GM13977 (cell line): ENCODE measurements at regions not wholly inside any gene's neighbourhood (a gene's known extent, or its start where the extent isn't known, plus 50 kb on each side); places are given as distances from the start of the nearest gene placed in this dataset.

Source experiments
- DNase-seq: peaks from one replicate; pipeline ENCODE4 v3.0.0; 2012; ENCODE audit warnings: low spot score
- in situ Hi-C: fragments of 300-500 bp; cut with MboI; formaldehyde crosslinking; loops from one replicate; pipeline ENCODE4 v1.12.0; 2022; ENCODE audit warnings: low sequenced_read_pairs, low pct_unique_long_range_greater_than_20kb, mixed read lengths, inconsistent platforms; ENCODE audit not compliant: unreplicated experiment
- TF ChIP-seq, protein P1 (sequence below): IDR thresholded peaks from 2 replicates; pipeline ENCODE4 v1.5.1; 2012; ENCODE audit warnings: mild to moderate bottlenecking, control low read depth; ENCODE audit not compliant: insufficient read depth; ENCODE audit errors: extremely low read depth, missing control alignments

DNA sequence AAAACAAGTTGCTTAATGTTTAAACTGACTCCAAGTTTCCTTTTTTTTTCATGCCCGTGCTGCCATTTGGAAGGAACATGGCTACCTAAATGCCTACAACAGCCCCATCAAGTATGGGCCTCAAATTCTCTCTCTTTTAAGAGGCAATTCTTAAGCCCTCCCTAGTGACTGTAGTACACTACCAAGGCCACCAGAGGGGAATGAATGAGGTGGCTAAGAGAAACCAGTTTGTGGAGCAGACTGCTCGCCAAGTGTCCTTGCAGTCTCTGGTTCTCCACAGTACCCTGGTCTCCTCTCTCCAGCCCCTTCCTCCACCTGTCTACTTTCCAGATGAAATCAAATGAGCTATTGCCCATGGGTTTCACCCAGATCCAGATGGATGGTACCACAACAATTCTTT lies 1809.6 kb downstream of the BRINP3 start:
- TF ChIP-seq, protein P1, sequence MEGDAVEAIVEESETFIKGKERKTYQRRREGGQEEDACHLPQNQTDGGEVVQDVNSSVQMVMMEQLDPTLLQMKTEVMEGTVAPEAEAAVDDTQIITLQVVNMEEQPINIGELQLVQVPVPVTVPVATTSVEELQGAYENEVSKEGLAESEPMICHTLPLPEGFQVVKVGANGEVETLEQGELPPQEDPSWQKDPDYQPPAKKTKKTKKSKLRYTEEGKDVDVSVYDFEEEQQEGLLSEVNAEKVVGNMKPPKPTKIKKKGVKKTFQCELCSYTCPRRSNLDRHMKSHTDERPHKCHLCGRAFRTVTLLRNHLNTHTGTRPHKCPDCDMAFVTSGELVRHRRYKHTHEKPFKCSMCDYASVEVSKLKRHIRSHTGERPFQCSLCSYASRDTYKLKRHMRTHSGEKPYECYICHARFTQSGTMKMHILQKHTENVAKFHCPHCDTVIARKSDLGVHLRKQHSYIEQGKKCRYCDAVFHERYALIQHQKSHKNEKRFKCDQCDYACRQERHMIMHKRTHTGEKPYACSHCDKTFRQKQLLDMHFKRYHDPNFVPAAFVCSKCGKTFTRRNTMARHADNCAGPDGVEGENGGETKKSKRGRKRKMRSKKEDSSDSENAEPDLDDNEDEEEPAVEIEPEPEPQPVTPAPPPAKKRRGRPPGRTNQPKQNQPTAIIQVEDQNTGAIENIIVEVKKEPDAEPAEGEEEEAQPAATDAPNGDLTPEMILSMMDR: no peak
- no peak for DNase-seq
- in situ Hi-C loops: no loop called here

GRCh38 chr1:188669728-188670382 lies 1807.8 kb downstream of the BRINP3 start:
- no peak for DNase-seq
- TF ChIP-seq, protein P1: no peak
- in situ Hi-C loops: no loop called here

- in situ Hi-C loops: no loop called here
- TF ChIP-seq, protein P1: no peak
- DNase-seq: no peak
Observed at GRCh38 chr1:188670837-188671236, 1806.8 kb downstream of the BRINP3 start.

- in situ Hi-C loops: no loop called here
- TF ChIP-seq, protein P1: no peak
- no peak for DNase-seq
Observed at GRCh38 chr1:188672153-188672552, 1805.5 kb downstream of the BRINP3 start.

GRCh38 chr1:188689542-188689941 lies 1788.1 kb downstream of the BRINP3 start:
- DNase-seq: no peak
- in situ Hi-C loops: no loop called here
- TF ChIP-seq, protein P1: no peak

DNA sequence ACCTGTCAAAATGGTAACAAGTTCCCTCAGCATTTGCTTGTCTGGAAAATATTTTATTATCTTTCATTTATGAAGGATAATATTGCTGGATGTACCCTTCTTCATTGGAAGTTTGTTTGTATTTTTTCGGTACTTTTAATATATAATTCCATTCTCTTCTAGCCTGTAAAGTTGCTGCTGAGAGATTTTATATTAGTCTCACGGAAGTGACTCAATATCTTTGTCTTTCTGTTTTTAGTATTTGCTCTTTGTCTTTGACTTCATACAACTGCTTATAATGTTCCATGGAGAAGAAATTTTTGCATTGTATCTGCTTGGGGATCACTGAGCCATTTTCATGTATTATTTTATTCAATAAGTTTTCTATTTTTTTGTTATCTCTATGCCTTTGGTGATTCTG lies 1777.5 kb downstream of the BRINP3 start:
- DNase-seq: no peak
- in situ Hi-C loops: no loop called here
- TF ChIP-seq, protein P1: no peak

DNA sequence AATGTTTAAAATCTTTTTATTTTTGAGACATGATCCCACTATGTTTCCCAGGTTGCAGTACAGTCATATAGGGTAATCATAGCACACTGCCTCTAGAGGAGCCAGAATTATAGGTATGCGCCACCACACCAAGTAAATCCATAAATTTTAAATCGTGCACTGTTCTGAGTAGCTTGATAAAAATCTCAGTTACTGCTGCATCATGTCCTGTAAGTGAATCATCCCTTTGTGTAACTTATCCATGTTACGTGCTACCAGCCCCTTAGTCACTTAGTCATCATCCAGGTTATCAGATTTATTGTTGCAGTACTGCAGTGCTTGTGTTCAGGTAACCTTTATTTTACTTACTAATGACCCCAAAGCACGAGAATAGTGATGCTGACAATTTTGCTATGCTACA lies 1770.9 kb downstream of the BRINP3 start:
- in situ Hi-C loops: no loop called here
- TF ChIP-seq, protein P1: no peak
- DNase-seq: no peak
